GM12892 (cell line): ENCODE measurements at regions not wholly inside any gene's neighbourhood (a gene's known extent, or its start where the extent isn't known, plus 50 kb on each side); places are given as distances from the start of the nearest gene placed in this dataset.

Experiments used
- POLR2A ChIP-seq: IDR thresholded peaks from 2 replicates; pipeline ENCODE4 v1.6.1; 2011; ENCODE audit warnings: low read depth, low read length, control low read depth
- POLR2AphosphoS5 ChIP-seq: IDR thresholded peaks from 2 replicates; pipeline ENCODE4 v1.6.1; 2011; ENCODE audit warnings: low read depth, low read length, control low read depth
- TAF1 ChIP-seq: IDR thresholded peaks from 2 replicates; pipeline ENCODE4 v1.6.1; 2011; ENCODE audit warnings: low read depth, mild to moderate bottlenecking, control low read depth, low read length, borderline replicate concordance

DNA sequence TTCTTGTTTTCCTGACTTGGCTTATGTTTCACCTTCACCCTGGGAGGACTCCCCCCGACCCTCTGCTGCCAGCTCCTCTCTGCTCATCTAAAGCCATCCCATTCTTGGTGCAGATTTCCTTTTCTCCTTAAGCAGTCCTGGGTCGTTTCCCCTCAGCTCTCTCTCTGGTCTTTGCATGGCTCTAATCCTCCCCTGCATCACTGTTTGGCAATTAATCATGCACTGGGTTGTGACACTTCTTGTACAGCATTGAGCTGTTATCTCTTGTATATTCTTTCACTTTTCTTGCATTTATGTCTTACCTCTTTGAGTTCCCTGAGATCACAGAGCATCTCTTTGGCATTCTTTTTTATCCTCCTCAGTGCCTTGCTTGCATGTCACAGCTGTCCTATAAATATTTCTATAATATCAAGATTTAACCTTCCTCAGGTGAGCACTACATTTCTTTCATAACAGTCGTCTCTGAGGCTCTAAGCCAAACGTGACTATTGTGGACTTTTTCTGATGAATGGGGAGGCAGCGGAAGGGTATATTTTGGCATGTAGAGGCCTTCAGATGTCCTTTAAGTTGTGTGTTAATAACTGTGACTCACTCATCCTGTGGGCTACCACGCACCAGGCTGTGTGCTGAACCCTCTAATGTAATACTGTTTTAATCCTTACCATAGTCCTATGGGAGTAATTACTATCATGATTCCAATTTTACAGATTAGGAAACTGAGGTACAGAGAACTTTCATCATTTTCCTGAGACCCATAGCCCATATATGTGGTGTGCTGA is 507.5 kb downstream of the SLC4A3 start:
- TF ChIP-seq POLR2AphosphoS5 (no peak), POLR2A (no peak), TAF1 (no peak)
